Left renal pelvis (tissue), 4 donors: ENCODE measurements at regions not wholly inside any gene's neighbourhood (a gene's known extent, or its start where the extent isn't known, plus 50 kb on each side); places are given as distances from the start of the nearest gene placed in this dataset.
"Not testable (repeated sequence)": the region's sequence is repeated elsewhere in the genome, so short reads cannot be mapped to it uniquely, and the experiment has no call there.

Experiments used
- DNase-seq, 4 donors: peaks; one replicate each; pipeline ENCODE4 v3.0.0-alpha.2; 2013; ENCODE audit warnings: low read depth in 4 of 4, low spot score in 3 of 4

GRCh38 chr2:2495606-2496005 is 164.5 kb upstream of the MYT1L start:
- no peak for DNase-seq

GRCh38 chr2:2493496-2493895 is 162.4 kb upstream of the MYT1L start:
- DNase-seq: no peak

- DNase-seq: no peak
These were observed 161.7 kb upstream of the MYT1L start for GRCh38 chr2:2492800-2493199.

- DNase-seq: no peak
These were observed 160.9 kb upstream of the MYT1L start for GRCh38 chr2:2491964-2492363.

GRCh38 chr2:2484301-2484700 is 153.2 kb upstream of the MYT1L start:
- no peak for DNase-seq

- DNase-seq: no peak
These were observed 151.8 kb upstream of the MYT1L start for GRCh38 chr2:2482851-2483250.

- DNase-seq: no peak
These were observed 141.8 kb upstream of the MYT1L start for GRCh38 chr2:2472881-2473280.

- DNase-seq: no peak
These were observed 141.0 kb upstream of the MYT1L start for GRCh38 chr2:2472044-2472443.

GRCh38 chr2:2466534-2466933 is 135.5 kb upstream of the MYT1L start:
- DNase-seq: no peak

- DNase-seq: no peak
These were observed 133.6 kb upstream of the MYT1L start for GRCh38 chr2:2464643-2465042.

- DNase-seq: peak in 1 of 4 donors; percentile 22
These were observed 133.0 kb upstream of the MYT1L start for GRCh38 chr2:2464094-2464493.

GRCh38 chr2:2456721-2457120 is 125.6 kb upstream of the MYT1L start:
- DNase-seq: no peak

- no peak for DNase-seq
These were observed 124.1 kb upstream of the MYT1L start for GRCh38 chr2:2455151-2455550.

- no peak for DNase-seq
These were observed 121.9 kb upstream of the MYT1L start for GRCh38 chr2:2452961-2453360.

GRCh38 chr2:2451275-2451674 is 120.2 kb upstream of the MYT1L start:
- not testable (repeated sequence) for DNase-seq

- no peak for DNase-seq
These were observed 117.1 kb upstream of the MYT1L start for GRCh38 chr2:2448178-2448577.

GRCh38 chr2:2422621-2423020 is 91.5 kb upstream of the MYT1L start:
- DNase-seq: no peak

GRCh38 chr2:2413525-2413924 is 82.5 kb upstream of the MYT1L start:
- DNase-seq: no peak

- DNase-seq: no peak
These were observed 79.9 kb upstream of the MYT1L start for GRCh38 chr2:2410987-2411386.

GRCh38 chr2:2409481-2409880 is 78.4 kb upstream of the MYT1L start:
- no peak for DNase-seq

- DNase-seq: no peak
These were observed 74.7 kb upstream of the MYT1L start for GRCh38 chr2:2405780-2406179.

GRCh38 chr2:2400286-2401038 is 69.4 kb upstream of the MYT1L start:
- no peak for DNase-seq

GRCh38 chr2:2399396-2399795 is 68.3 kb upstream of the MYT1L start:
- no peak for DNase-seq
